ENCODE measurements at regions not wholly inside any gene's neighbourhood (a gene's known extent, or its start where the extent isn't known, plus 50 kb on each side); places are given as distances from the start of the nearest gene placed in this dataset.

- H3K4me1 ChIP-seq (ENCODE audit: insufficient read depth): no peaks in the 10 kb centered on the region
- no peaks in the 10 kb centered on the region for H3K79me2 ChIP-seq
Measured at GRCh38 chr2:194495046-194495445, 1162.0 kb upstream of the SLC39A10 start.

GRCh38 chr2:194494401-194494800, 1162.6 kb upstream of the SLC39A10 start:
- DNase-seq (ENCODE audit: low spot score): no peak
- H3K36me3 ChIP-seq (replicated peaks; ENCODE audit: insufficient read depth, low read depth): no peaks in the 10 kb centered on the region
- H3K27me3 ChIP-seq: no peaks in the 10 kb centered on the region

More at GRCh38 chr2:194495046-194495445, 1162.0 kb upstream of the SLC39A10 start:
- Histone ChIP-seq H3K4me2 (no peak overlapping the region), H4K20me1 (ENCODE audit: insufficient read depth, poor library complexity, severe bottlenecking) (no peaks in the 10 kb centered on the region), H3K27me3 (no peaks in the 10 kb centered on the region), H3K9me3 (ENCODE audit: low read depth) (no peaks in the 10 kb centered on the region), H3K36me3 (replicated peaks; ENCODE audit: insufficient read depth, low read depth) (no peaks in the 10 kb centered on the region), H3K27ac (no peak overlapping the region), H3K4me3 (no peak overlapping the region), H3K9me2 (replicated peaks; ENCODE audit: insufficient read depth) (no peaks in the 10 kb centered on the region), H2AFZ (no peak overlapping the region)
- no peak for DNase-seq (ENCODE audit: low spot score)
- TF ChIP-seq EZH2phosphoT487 (IDR thresholded peaks at IDR 0.05; ENCODE audit: low read depth, severe bottlenecking, unreplicated experiment) (no peak), EZH2 (IDR thresholded peaks at IDR 0.05; ENCODE audit: borderline replicate concordance) (no peak), CTCF (IDR thresholded peaks at IDR 0.05; ENCODE audit: poor library complexity) (no peak)

DNA sequence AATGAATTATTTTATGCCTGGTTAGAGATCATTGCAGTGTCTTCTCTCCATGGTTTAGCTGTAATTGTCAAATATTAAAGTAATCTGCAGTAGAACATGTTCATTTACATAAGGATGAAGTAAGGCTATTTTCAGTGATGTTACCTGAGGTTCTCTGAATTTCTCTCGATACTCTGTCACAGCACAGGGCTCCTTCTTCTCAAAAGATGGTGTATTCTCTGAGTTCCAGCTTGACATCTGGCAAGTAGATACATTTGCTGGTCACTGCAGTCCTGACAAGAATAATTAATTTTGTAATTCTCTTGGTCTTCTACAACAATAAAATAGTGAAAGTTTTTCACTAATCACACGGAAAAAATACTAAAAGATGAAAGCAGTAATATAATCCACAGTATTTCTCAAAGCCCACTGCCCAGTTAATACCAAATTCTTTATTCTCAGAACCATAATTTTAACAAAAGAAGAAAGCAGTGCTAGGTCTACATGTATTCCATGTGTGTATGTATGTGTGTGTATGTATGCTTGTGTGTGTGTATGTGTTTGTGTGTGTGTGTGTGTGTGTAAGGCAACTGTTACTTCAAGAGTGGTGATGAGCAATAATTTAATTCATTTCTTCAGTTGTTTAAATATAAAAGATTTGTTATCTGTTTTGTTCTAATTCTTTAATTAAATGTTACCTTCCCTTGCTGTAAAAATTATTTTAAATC, 1165.5 kb upstream of the SLC39A10 start:
- no peaks in the 10 kb centered on the region for H3K4me1 ChIP-seq (ENCODE audit: insufficient read depth)
- no peaks in the 10 kb centered on the region for H3K79me2 ChIP-seq
- no peaks in the 10 kb centered on the region for H3K27me3 ChIP-seq
- no peaks in the 10 kb centered on the region for H3K9me3 ChIP-seq (ENCODE audit: low read depth)
- H3K9me2 ChIP-seq (replicated peaks; ENCODE audit: insufficient read depth): no peaks in the 10 kb centered on the region
- H3K36me3 ChIP-seq (replicated peaks; ENCODE audit: insufficient read depth, low read depth): no peaks in the 10 kb centered on the region
- no peak for DNase-seq (ENCODE audit: low spot score)
- H3K4me3 ChIP-seq: no peak overlapping the region
- no peak overlapping the region for H2AFZ ChIP-seq
- no peak for TF ChIP-seq EZH2phosphoT487 (IDR thresholded peaks at IDR 0.05; ENCODE audit: low read depth, severe bottlenecking, unreplicated experiment)
- H3K4me2 ChIP-seq: no peak overlapping the region
- no peak overlapping the region for H3K27ac ChIP-seq
- H4K20me1 ChIP-seq (ENCODE audit: insufficient read depth, poor library complexity, severe bottlenecking): no peaks in the 10 kb centered on the region
- WGBS (ENCODE audit: low lambda C conversion rate, missing lambda C conversion rate): 69% methylated on average over 2 of the region's 2 CpGs

More at GRCh38 chr2:194494401-194494800, 1162.6 kb upstream of the SLC39A10 start:
- H3K4me3 ChIP-seq: no peak overlapping the region
- no peak overlapping the region for H2AFZ ChIP-seq
- TF ChIP-seq EZH2phosphoT487 (IDR thresholded peaks at IDR 0.05; ENCODE audit: low read depth, severe bottlenecking, unreplicated experiment): no peak
- TF ChIP-seq CTCF (IDR thresholded peaks at IDR 0.05; ENCODE audit: poor library complexity): no peak
- no peak for TF ChIP-seq EZH2 (IDR thresholded peaks at IDR 0.05; ENCODE audit: borderline replicate concordance)
- no peaks in the 10 kb centered on the region for H3K4me1 ChIP-seq (ENCODE audit: insufficient read depth)
- no peak overlapping the region for H3K27ac ChIP-seq
- no peaks in the 10 kb centered on the region for H4K20me1 ChIP-seq (ENCODE audit: insufficient read depth, poor library complexity, severe bottlenecking)
- H3K9me3 ChIP-seq (ENCODE audit: low read depth): no peaks in the 10 kb centered on the region
- no peaks in the 10 kb centered on the region for H3K79me2 ChIP-seq
- H3K9me2 ChIP-seq (replicated peaks; ENCODE audit: insufficient read depth): no peaks in the 10 kb centered on the region
- no peak overlapping the region for H3K4me2 ChIP-seq

DNA sequence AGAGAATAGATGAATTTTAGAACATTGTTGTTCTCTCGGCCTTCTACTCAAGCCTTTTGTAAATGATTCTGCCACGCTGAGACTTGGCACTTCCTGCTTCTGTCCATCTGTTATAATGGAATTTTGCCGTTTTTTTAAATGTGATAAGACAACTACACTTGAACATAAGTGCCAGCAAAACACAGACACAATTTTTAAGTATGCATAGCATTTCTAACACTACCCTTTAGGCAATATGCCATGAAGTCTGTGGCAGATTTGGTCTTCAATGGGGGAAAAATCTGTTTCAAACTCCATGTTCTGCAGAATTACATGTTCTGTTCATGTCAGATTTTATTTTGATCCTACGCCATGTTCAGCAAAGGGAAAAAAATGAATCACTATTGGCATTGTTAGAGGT, 1170.7 kb upstream of the SLC39A10 start:
- Histone ChIP-seq H3K9me3 (ENCODE audit: low read depth) (no peaks in the 10 kb centered on the region), H2AFZ (no peak overlapping the region), H3K27ac (no peak overlapping the region), H3K79me2 (no peaks in the 10 kb centered on the region), H3K4me1 (ENCODE audit: insufficient read depth) (no peaks in the 10 kb centered on the region), H3K27me3 (no peaks in the 10 kb centered on the region), H3K36me3 (replicated peaks; ENCODE audit: insufficient read depth, low read depth) (no peaks in the 10 kb centered on the region), H3K4me2 (no peak overlapping the region), H4K20me1 (ENCODE audit: insufficient read depth, poor library complexity, severe bottlenecking) (no peaks in the 10 kb centered on the region), H3K9me2 (replicated peaks; ENCODE audit: insufficient read depth) (no peaks in the 10 kb centered on the region), H3K4me3 (no peak overlapping the region)
- 90% methylated on average over 4 of the region's 4 CpGs for WGBS (ENCODE audit: low lambda C conversion rate, missing lambda C conversion rate)
- no peak for DNase-seq (ENCODE audit: low spot score)
- TF ChIP-seq EZH2 (IDR thresholded peaks at IDR 0.05; ENCODE audit: borderline replicate concordance): no peak
- no peak for TF ChIP-seq CTCF (IDR thresholded peaks at IDR 0.05; ENCODE audit: poor library complexity)
- TF ChIP-seq EZH2phosphoT487 (IDR thresholded peaks at IDR 0.05; ENCODE audit: low read depth, severe bottlenecking, unreplicated experiment): no peak

Measured in hepatocyte (in vitro differentiated cells).